Uterus (tissue), 2 donors: ENCODE measurements at regions not wholly inside any gene's neighbourhood (a gene's known extent, or its start where the extent isn't known, plus 50 kb on each side); places are given as distances from the start of the nearest gene placed in this dataset.

Experiments used
- POLR2A ChIP-seq, 2 donors: fragments of 450-650 bp; IDR thresholded peaks; one replicate each; pipeline ENCODE4 v1.6.1; 2016; ENCODE audit warnings: antibody characterized with exemption in 2 of 2, mild to moderate bottlenecking in 1 of 2, moderate library complexity in 1 of 2
- TF ChIP-seq, protein P1 (sequence below), 4 experiments: fragments of 200-600 bp in 2 of 4; fragments of 450-650 bp in 2 of 4; sonication (generic) in 2 of 4; IDR thresholded peaks; one replicate each; pipeline ENCODE4 v1.5.1; 2016 to 2019; ENCODE audit warnings: antibody characterized with exemption in 4 of 4, mild to moderate bottlenecking in 2 of 4, moderate library complexity in 1 of 4

DNA sequence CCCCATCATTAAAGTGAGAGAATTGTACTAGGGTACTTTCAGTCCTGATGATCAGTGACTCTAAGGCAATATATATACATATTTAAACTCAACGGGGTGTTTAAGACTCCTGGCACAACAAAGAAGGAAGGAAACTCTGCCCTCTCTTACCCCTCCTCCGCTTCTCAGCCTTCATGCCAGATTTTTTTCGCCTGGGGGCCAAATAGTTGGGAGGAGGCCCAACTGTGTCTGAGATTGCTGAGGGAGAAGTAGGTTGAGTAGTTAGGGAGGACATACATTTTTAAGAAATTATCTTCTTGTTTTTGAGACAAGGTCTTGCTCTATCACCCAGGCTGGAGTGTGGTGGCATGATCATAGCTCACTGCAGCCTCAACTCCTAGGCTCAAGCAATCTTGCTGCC is 127.7 kb upstream of the SHB start:
- TF ChIP-seq, protein P1, sequence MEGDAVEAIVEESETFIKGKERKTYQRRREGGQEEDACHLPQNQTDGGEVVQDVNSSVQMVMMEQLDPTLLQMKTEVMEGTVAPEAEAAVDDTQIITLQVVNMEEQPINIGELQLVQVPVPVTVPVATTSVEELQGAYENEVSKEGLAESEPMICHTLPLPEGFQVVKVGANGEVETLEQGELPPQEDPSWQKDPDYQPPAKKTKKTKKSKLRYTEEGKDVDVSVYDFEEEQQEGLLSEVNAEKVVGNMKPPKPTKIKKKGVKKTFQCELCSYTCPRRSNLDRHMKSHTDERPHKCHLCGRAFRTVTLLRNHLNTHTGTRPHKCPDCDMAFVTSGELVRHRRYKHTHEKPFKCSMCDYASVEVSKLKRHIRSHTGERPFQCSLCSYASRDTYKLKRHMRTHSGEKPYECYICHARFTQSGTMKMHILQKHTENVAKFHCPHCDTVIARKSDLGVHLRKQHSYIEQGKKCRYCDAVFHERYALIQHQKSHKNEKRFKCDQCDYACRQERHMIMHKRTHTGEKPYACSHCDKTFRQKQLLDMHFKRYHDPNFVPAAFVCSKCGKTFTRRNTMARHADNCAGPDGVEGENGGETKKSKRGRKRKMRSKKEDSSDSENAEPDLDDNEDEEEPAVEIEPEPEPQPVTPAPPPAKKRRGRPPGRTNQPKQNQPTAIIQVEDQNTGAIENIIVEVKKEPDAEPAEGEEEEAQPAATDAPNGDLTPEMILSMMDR (IDR thresholded peaks at IDR 0.05) = no peak
- no peak for TF ChIP-seq POLR2A (IDR thresholded peaks at IDR 0.05)
